Dedifferentiated amniotic fluid mesenchymal stem cell (primary cell): ENCODE measurements at regions not wholly inside any gene's neighbourhood (a gene's known extent, or its start where the extent isn't known, plus 50 kb on each side); places are given as distances from the start of the nearest gene placed in this dataset.
"Not testable (repeated sequence)": the region's sequence is repeated elsewhere in the genome, so short reads cannot be mapped to it uniquely, and the experiment has no call there.

ENCODE experiments used
- DNase-seq: peaks from one replicate; pipeline ENCODE4 v3.0.0-alpha.2; 2016; ENCODE audit errors: extremely low spot score

GRCh38 chr7:34207810-34208209, 302.5 kb downstream of the BMPER start:
- no peak for DNase-seq

- no peak for DNase-seq
Measured at GRCh38 chr7:34208878-34209621, 303.7 kb downstream of the BMPER start.

GRCh38 chr7:34211018-34211417, 305.7 kb downstream of the BMPER start:
- DNase-seq, result no peak

GRCh38 chr7:34217972-34218371, 312.6 kb downstream of the BMPER start:
- no peak for DNase-seq

GRCh38 chr7:34219153-34219718, 313.9 kb downstream of the BMPER start:
- DNase-seq, result no peak

GRCh38 chr7:34220506-34221185, 315.3 kb downstream of the BMPER start:
- DNase-seq, result no peak

- no peak for DNase-seq
Measured at GRCh38 chr7:34222316-34222715, 317.0 kb downstream of the BMPER start.

GRCh38 chr7:34222722-34223121, 317.4 kb downstream of the BMPER start:
- DNase-seq, result no peak

- no peak for DNase-seq
Measured at GRCh38 chr7:34224281-34224680, 318.9 kb downstream of the BMPER start.

GRCh38 chr7:34225193-34225592, 319.9 kb downstream of the BMPER start:
- DNase-seq, result no peak

- no peak for DNase-seq
Measured at GRCh38 chr7:34227525-34227924, 322.2 kb downstream of the BMPER start.

GRCh38 chr7:34235101-34235500, 329.8 kb downstream of the BMPER start:
- not testable (repeated sequence) for DNase-seq

GRCh38 chr7:34236057-34236456, 330.7 kb downstream of the BMPER start:
- DNase-seq, result no peak

GRCh38 chr7:34236839-34237492, 331.6 kb downstream of the BMPER start:
- no peak for DNase-seq

- no peak for DNase-seq
Measured at GRCh38 chr7:34237493-34237849, 332.1 kb downstream of the BMPER start.

- no peak for DNase-seq
Measured at GRCh38 chr7:34240417-34240816, 335.1 kb downstream of the BMPER start.

GRCh38 chr7:34242391-34242790, 337.1 kb downstream of the BMPER start:
- DNase-seq, result no peak

GRCh38 chr7:34245246-34245645, 339.9 kb downstream of the BMPER start:
- no peak for DNase-seq

GRCh38 chr7:34247468-34247867, 342.1 kb downstream of the BMPER start:
- DNase-seq, result no peak

- DNase-seq, result no peak
Measured at GRCh38 chr7:34249192-34249591, 343.9 kb downstream of the BMPER start.

GRCh38 chr7:34260279-34260678, 354.9 kb downstream of the BMPER start:
- DNase-seq, result peak; percentile 61

GRCh38 chr7:34263168-34263567, 357.8 kb downstream of the BMPER start:
- DNase-seq, result no peak

GRCh38 chr7:34269084-34269483, 363.7 kb downstream of the BMPER start:
- no peak for DNase-seq
